Endothelial cell of umbilical vein (primary cell): ENCODE measurements at regions not wholly inside any gene's neighbourhood (a gene's known extent, or its start where the extent isn't known, plus 50 kb on each side); places are given as distances from the start of the nearest gene placed in this dataset.

Source experiments
- FOS ChIP-seq: IDR thresholded peaks from 2 replicates; pipeline ENCODE4 v1.6.1; 2011; ENCODE audit warnings: mild to moderate bottlenecking, low read length, moderate library complexity, borderline replicate concordance; ENCODE audit not compliant: insufficient read depth
- MYC ChIP-seq: IDR thresholded peaks from one replicate; pipeline ENCODE4 v1.6.1; 2011; ENCODE audit warnings: mild to moderate bottlenecking, low read depth, low read length
- POLR2AphosphoS5 ChIP-seq: IDR thresholded peaks from 2 replicates; pipeline ENCODE4 v1.6.1; 2012; ENCODE audit warnings: low read depth, mild to moderate bottlenecking, control low read depth, low read length, moderate library complexity; ENCODE audit not compliant: insufficient read depth
- TF ChIP-seq, protein P1 (sequence below), 2 donors: IDR thresholded peaks; 1 replicate in 1 of 2; 2 replicates in 1 of 2; pipeline ENCODE4 v1.5.1; 2011; ENCODE audit warnings: low read length in 2 of 2, mild to moderate bottlenecking in 2 of 2, moderate library complexity in 2 of 2, control low read depth in 1 of 2, inconsistent platforms in 1 of 2, low read depth in 1 of 2; ENCODE audit not compliant: insufficient read depth in 1 of 2; ENCODE audit errors: extremely low read depth in 1 of 2

DNA sequence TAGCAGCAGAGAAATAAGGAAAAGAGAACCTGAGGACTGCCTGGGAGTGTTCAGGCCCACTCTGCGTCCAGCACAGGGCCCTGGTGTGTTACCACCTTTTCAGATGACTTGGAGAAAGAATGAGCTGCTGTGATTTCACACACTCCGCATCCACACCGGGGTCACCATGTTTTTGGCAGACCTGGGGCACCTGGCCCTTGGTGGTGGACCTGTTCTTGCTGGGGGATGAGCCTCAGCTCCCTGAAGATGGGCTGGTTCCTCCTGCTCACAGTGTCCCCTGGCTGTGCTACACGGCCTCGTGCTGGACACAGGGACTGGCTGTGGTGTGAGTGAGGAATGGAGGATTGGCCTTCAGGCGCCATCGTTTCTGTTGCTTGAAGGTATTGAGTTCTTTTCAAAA lies 1381.4 kb downstream of the TBC1D22A start:
- TF ChIP-seq POLR2AphosphoS5 (no peak), MYC (no peak), FOS (no peak)
- TF ChIP-seq, protein P1, sequence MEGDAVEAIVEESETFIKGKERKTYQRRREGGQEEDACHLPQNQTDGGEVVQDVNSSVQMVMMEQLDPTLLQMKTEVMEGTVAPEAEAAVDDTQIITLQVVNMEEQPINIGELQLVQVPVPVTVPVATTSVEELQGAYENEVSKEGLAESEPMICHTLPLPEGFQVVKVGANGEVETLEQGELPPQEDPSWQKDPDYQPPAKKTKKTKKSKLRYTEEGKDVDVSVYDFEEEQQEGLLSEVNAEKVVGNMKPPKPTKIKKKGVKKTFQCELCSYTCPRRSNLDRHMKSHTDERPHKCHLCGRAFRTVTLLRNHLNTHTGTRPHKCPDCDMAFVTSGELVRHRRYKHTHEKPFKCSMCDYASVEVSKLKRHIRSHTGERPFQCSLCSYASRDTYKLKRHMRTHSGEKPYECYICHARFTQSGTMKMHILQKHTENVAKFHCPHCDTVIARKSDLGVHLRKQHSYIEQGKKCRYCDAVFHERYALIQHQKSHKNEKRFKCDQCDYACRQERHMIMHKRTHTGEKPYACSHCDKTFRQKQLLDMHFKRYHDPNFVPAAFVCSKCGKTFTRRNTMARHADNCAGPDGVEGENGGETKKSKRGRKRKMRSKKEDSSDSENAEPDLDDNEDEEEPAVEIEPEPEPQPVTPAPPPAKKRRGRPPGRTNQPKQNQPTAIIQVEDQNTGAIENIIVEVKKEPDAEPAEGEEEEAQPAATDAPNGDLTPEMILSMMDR (IDR thresholded peaks at IDR 0.05; ENCODE audit: extremely low read depth in 1 of 2, insufficient read depth in 1 of 2, low read depth in 1 of 2, low read length in 2 of 2), result no peak
